ENCODE measurements at regions not wholly inside any gene's neighbourhood (a gene's known extent, or its start where the extent isn't known, plus 50 kb on each side); places are given as distances from the start of the nearest gene placed in this dataset.

DNA sequence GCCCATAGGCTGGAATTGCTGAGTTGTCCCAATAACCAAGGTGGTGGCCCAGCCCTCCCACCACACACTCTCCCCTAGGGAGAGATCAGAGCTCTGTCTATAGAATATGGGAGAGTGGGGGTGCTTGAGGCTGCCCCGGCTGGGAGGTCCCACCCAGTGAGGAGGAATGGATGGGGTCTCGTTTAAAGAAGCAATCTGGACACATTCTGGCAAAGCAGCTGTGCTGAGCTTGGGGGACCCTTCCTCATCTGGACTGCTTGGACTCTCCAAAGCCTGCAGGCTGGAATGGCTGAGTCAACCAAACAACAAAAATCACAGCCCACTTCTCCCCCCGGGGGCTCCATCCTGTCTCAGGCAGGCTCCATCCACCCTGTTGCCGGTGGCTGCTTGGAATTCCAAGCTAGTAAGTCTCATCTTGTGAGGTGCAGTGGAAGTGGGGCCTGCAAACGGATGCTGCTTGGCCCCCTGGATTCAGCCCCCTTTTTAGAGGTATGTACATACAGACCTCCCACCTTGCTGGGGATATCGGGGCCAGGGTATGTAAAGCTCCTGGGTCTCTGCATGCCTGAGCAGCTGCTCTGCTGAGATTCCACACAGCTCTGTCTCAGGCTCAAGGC lies 67.1 kb upstream of the FAM78B start (continued):
- TF ChIP-seq, protein P1, sequence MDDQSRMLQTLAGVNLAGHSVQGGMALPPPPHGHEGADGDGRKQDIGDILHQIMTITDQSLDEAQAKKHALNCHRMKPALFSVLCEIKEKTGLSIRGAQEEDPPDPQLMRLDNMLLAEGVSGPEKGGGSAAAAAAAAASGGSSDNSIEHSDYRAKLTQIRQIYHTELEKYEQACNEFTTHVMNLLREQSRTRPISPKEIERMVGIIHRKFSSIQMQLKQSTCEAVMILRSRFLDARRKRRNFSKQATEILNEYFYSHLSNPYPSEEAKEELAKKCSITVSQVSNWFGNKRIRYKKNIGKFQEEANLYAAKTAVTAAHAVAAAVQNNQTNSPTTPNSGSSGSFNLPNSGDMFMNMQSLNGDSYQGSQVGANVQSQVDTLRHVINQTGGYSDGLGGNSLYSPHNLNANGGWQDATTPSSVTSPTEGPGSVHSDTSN (CRISPR knock-in tag; IDR thresholded peaks at IDR 0.05) = no peak

DNA sequence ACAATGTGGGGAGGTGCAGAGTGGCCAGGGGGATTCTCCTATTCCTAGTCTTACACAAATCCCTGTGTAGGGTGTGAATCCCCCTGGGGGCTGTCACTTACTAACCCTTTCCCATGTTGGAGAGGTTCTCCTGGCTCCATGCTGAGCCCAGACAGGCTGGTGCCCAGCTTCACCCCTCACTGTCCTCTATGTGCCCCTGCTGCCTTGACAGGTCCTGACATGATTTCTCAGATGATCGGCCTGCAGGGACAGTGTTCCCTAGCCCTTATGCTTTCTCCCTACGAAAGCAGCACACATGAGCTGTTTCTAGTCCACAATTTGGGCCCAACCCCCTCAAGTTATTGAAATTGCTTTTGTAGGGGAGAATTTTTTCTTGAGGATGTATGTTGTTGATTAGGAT lies 68.9 kb upstream of the FAM78B start:
- Histone ChIP-seq H3K9me3 (ENCODE audit: control insufficient read depth, insufficient read depth, low read depth, low read length) (no peaks in the 10 kb centered on the region), H3K4me3 (ENCODE audit: low read depth, low read length) (no peak overlapping the region), H3K36me3 (ENCODE audit: control insufficient read depth in 2 of 2, insufficient read depth in 1 of 2, low read length in 2 of 2) (no peaks in the 10 kb centered on the region), H3K4me1 (ENCODE audit: control insufficient read depth, insufficient read depth, low read length) (no peaks in the 10 kb centered on the region), H3K27ac (ENCODE audit: extremely low read depth, low read depth, low read length) (no peak overlapping the region)
- CTCF ChIA-PET = no interaction called here
- TF ChIP-seq ZBTB20 (tag by site-specific recombination; IDR thresholded peaks at IDR 0.05) (no peak), ZFHX2 (tag by site-specific recombination; conservative IDR thresholded peaks at IDR 0.05) (no peak)
- TF ChIP-seq, protein P2, sequence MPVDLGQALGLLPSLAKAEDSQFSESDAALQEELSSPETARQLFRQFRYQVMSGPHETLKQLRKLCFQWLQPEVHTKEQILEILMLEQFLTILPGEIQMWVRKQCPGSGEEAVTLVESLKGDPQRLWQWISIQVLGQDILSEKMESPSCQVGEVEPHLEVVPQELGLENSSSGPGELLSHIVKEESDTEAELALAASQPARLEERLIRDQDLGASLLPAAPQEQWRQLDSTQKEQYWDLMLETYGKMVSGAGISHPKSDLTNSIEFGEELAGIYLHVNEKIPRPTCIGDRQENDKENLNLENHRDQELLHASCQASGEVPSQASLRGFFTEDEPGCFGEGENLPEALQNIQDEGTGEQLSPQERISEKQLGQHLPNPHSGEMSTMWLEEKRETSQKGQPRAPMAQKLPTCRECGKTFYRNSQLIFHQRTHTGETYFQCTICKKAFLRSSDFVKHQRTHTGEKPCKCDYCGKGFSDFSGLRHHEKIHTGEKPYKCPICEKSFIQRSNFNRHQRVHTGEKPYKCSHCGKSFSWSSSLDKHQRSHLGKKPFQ (tag by site-specific recombination; IDR thresholded peaks at IDR 0.05) = no peak
- POLR2A ChIA-PET = no interaction called here

DNA sequence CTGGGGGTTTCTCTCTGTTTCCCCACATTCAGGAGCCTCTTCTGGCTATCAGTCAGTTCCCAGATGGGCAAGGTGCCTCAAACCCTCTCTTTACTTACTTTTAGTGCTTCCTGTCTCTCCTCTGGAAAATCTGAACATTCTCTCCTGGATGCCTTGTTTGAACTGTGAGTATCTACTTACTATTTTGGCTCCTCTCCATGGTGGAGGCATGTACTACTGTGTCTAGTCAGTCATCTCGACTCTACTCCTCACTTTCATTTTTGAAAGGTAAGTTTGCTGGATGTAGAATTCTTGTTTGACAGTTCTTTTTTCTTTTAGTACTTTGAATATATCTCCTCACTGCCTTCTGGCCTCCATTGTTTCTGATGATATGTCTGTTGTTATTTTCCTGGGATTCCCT lies 70.9 kb upstream of the FAM78B start:
- POLR2A ChIA-PET = no interaction called here
- no peak overlapping the region for H3K4me3 ChIP-seq (ENCODE audit: low read depth, low read length)
- no peaks in the 10 kb centered on the region for H3K4me1 ChIP-seq (ENCODE audit: control insufficient read depth, insufficient read depth, low read length)
- CTCF ChIA-PET = no interaction called here
- no peaks in the 10 kb centered on the region for H3K36me3 ChIP-seq (ENCODE audit: control insufficient read depth in 2 of 2, insufficient read depth in 1 of 2, low read length in 2 of 2)
- H3K27ac ChIP-seq (ENCODE audit: extremely low read depth, low read depth, low read length) = no peak overlapping the region
- H3K9me3 ChIP-seq (ENCODE audit: control insufficient read depth, insufficient read depth, low read depth, low read length) = no peaks in the 10 kb centered on the region
- TF ChIP-seq ZNF473 (tag by site-specific recombination; IDR thresholded peaks at IDR 0.05) = no peak
- TF ChIP-seq, protein P3, sequence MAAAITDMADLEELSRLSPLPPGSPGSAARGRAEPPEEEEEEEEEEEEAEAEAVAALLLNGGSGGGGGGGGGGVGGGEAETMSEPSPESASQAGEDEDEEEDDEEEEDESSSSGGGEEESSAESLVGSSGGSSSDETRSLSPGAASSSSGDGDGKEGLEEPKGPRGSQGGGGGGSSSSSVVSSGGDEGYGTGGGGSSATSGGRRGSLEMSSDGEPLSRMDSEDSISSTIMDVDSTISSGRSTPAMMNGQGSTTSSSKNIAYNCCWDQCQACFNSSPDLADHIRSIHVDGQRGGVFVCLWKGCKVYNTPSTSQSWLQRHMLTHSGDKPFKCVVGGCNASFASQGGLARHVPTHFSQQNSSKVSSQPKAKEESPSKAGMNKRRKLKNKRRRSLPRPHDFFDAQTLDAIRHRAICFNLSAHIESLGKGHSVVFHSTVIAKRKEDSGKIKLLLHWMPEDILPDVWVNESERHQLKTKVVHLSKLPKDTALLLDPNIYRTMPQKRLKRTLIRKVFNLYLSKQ (tag by site-specific recombination; IDR thresholded peaks at IDR 0.05; ENCODE audit: borderline replicate concordance) = no peak
- TF ChIP-seq ZNF48 (tag by site-specific recombination; IDR thresholded peaks at IDR 0.05) = no peak
- TF ChIP-seq TCF7L2 (IDR thresholded peaks at IDR 0.05; ENCODE audit: borderline replicate concordance, low read depth, low read length) = no peak
- no peak for TF ChIP-seq ZNF501 (tag by site-specific recombination; IDR thresholded peaks at IDR 0.05)
- TF ChIP-seq, protein P4, sequence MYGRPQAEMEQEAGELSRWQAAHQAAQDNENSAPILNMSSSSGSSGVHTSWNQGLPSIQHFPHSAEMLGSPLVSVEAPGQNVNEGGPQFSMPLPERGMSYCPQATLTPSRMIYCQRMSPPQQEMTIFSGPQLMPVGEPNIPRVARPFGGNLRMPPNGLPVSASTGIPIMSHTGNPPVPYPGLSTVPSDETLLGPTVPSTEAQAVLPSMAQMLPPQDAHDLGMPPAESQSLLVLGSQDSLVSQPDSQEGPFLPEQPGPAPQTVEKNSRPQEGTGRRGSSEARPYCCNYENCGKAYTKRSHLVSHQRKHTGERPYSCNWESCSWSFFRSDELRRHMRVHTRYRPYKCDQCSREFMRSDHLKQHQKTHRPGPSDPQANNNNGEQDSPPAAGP (tag by site-specific recombination; IDR thresholded peaks at IDR 0.05) = no peak
- TF ChIP-seq ZNF121 (tag by site-specific recombination; IDR thresholded peaks at IDR 0.05) = no peak
- no peak for TF ChIP-seq ZNF768 (tag by site-specific recombination; IDR thresholded peaks at IDR 0.05)
- no peak for TF ChIP-seq ZNF354C (tag by site-specific recombination; IDR thresholded peaks at IDR 0.05; ENCODE audit: borderline replicate concordance, low read depth)
- TF ChIP-seq, protein P5, sequence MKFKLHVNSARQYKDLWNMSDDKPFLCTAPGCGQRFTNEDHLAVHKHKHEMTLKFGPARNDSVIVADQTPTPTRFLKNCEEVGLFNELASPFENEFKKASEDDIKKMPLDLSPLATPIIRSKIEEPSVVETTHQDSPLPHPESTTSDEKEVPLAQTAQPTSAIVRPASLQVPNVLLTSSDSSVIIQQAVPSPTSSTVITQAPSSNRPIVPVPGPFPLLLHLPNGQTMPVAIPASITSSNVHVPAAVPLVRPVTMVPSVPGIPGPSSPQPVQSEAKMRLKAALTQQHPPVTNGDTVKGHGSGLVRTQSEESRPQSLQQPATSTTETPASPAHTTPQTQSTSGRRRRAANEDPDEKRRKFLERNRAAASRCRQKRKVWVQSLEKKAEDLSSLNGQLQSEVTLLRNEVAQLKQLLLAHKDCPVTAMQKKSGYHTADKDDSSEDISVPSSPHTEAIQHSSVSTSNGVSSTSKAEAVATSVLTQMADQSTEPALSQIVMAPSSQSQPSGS (tag by site-specific recombination; IDR thresholded peaks at IDR 0.05; ENCODE audit: low read depth) = no peak
- no peak for TF ChIP-seq SP7 (tag by site-specific recombination; IDR thresholded peaks at IDR 0.05)
- TF ChIP-seq, protein P6, sequence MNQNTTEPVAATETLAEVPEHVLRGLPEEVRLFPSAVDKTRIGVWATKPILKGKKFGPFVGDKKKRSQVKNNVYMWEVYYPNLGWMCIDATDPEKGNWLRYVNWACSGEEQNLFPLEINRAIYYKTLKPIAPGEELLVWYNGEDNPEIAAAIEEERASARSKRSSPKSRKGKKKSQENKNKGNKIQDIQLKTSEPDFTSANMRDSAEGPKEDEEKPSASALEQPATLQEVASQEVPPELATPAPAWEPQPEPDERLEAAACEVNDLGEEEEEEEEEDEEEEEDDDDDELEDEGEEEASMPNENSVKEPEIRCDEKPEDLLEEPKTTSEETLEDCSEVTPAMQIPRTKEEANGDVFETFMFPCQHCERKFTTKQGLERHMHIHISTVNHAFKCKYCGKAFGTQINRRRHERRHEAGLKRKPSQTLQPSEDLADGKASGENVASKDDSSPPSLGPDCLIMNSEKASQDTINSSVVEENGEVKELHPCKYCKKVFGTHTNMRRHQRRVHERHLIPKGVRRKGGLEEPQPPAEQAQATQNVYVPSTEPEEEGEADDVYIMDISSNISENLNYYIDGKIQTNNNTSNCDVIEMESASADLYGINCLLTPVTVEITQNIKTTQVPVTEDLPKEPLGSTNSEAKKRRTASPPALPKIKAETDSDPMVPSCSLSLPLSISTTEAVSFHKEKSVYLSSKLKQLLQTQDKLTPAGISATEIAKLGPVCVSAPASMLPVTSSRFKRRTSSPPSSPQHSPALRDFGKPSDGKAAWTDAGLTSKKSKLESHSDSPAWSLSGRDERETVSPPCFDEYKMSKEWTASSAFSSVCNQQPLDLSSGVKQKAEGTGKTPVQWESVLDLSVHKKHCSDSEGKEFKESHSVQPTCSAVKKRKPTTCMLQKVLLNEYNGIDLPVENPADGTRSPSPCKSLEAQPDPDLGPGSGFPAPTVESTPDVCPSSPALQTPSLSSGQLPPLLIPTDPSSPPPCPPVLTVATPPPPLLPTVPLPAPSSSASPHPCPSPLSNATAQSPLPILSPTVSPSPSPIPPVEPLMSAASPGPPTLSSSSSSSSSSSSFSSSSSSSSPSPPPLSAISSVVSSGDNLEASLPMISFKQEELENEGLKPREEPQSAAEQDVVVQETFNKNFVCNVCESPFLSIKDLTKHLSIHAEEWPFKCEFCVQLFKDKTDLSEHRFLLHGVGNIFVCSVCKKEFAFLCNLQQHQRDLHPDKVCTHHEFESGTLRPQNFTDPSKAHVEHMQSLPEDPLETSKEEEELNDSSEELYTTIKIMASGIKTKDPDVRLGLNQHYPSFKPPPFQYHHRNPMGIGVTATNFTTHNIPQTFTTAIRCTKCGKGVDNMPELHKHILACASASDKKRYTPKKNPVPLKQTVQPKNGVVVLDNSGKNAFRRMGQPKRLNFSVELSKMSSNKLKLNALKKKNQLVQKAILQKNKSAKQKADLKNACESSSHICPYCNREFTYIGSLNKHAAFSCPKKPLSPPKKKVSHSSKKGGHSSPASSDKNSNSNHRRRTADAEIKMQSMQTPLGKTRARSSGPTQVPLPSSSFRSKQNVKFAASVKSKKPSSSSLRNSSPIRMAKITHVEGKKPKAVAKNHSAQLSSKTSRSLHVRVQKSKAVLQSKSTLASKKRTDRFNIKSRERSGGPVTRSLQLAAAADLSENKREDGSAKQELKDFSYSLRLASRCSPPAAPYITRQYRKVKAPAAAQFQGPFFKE (tag by site-specific recombination; IDR thresholded peaks at IDR 0.05; ENCODE audit: borderline replicate concordance) = no peak
- TF ChIP-seq ZFP3 (tag by site-specific recombination; IDR thresholded peaks at IDR 0.05; ENCODE audit: low read depth) = no peak
- TF ChIP-seq ZNF112 (tag by site-specific recombination; IDR thresholded peaks at IDR 0.05) = no peak
- TF ChIP-seq KLF10 (tag by site-specific recombination; IDR thresholded peaks at IDR 0.05) = no peak
